Adrenal gland (tissue), 9 donors: ENCODE measurements at regions not wholly inside any gene's neighbourhood (a gene's known extent, or its start where the extent isn't known, plus 50 kb on each side); places are given as distances from the start of the nearest gene placed in this dataset.

Experiments used
- DNase-seq, 7 donors: peaks; one replicate each; pipeline ENCODE4 v3.0.0-alpha.2; 2019 to 2020
- H3K27ac ChIP-seq, 5 donors: fragments of 200-600 bp; sonication (generic) in 4 of 5; 1 replicate in 3 of 5; 2 replicates in 2 of 5; pipeline versions ENCODE4 v1.5.1 to v1.8.0; 2016 to 2020; ENCODE audit warnings: mild to moderate bottlenecking in 1 of 5
- H3K27me3 ChIP-seq: fragments of 200-600 bp; 2 replicates; pipeline ENCODE4 v1.8.0; 2021
- H3K36me3 ChIP-seq, 2 donors: fragments of 200-600 bp; replicated peaks in 1 of 2; 1 replicate in 1 of 2; 2 replicates in 1 of 2; pipeline versions ENCODE4 v1.5.1 to v1.8.0; 2018 to 2022
- H3K4me1 ChIP-seq, 2 donors: fragments of 200-600 bp; replicated peaks in 1 of 2; 1 replicate in 1 of 2; 2 replicates in 1 of 2; pipeline versions ENCODE4 v1.5.1 to v1.8.0; 2018 to 2021
- H3K4me3 ChIP-seq, 4 donors: fragments of 200-600 bp; sonication (generic) in 3 of 4; one replicate each; pipeline ENCODE4 v1.5.1; 2016 to 2018
- H3K9me3 ChIP-seq, 3 donors: fragments of 200-600 bp; sonication (generic) in 1 of 3; replicated peaks in 1 of 3; 1 replicate in 2 of 3; 2 replicates in 1 of 3; pipeline versions ENCODE4 v1.5.1 to v1.8.0; 2016 to 2021
- POLR2A ChIP-seq, 2 donors: fragments of 450-650 bp; IDR thresholded peaks; one replicate each; pipeline ENCODE4 v1.6.1; 2017; ENCODE audit warnings: antibody characterized with exemption in 2 of 2, mild to moderate bottlenecking in 2 of 2, moderate library complexity in 1 of 2
- WGBS, 4 donors: extraction: QIAGEN DNeasy Blood & Tissue Kit in 2 of 4; methylation state at CpG; one replicate each; pipeline versions ENCODE4 v1.1.5 to v1.1.7; 2013 to 2017; 5-methylcytosine and 5-hydroxymethylcytosine counted together
- intact Hi-C, 2 donors: fragments of 100-400 bp; cut with DNase I; formaldehyde crosslinking; loops; one replicate each; pipeline versions ENCODE4 v1.14.1 to v1.15.0; 2022 to 2023
- TF ChIP-seq, protein P1 (sequence below), 6 experiments: fragments of 450-650 bp in 4 of 6; fragments of 200-600 bp in 2 of 6; sonication (generic) in 1 of 6; IDR thresholded peaks; 1 replicate in 5 of 6; 2 replicates in 1 of 6; pipeline versions ENCODE4 v1.5.1 to v1.8.0; 2016 to 2021; ENCODE audit warnings: antibody characterized with exemption in 6 of 6, mild to moderate bottlenecking in 2 of 6, moderate library complexity in 1 of 6
- donor health status: healthy with polysubstance abuse.
- donor health status: Bipolar disorder and iron deficiency.
- donor health status: DM: yes; HTN: yes; CAD: no.
- donor health status: DM: no; HTN: no; CAD: no.
- donor health status: DM: no; HTN: no; CAD: no.

DNA sequence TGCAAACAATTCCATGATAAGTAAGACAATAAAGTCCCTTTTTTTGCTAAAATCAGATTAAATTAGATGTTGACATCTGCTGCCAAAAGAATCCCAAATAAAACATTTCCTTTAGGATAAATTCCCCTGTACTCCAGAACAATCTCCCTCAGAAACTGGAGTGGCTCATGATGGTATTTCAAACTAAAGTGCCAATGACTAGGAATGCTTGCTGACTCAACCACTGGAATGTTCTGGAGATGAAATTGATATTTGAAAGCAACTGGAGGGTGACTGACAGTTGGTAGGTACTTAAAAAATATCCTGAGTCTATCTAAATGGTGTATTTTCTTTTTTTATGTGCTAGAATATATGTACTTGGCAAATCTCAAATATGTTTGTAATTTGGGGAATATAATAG is 350.1 kb upstream of the TSHZ2 start:
- Histone ChIP-seq H3K9me3 (no peaks in the 10 kb centered on the region), H3K27ac (no peak overlapping the region), H3K4me1 (no peaks in the 10 kb centered on the region), H3K36me3 (no peaks in the 10 kb centered on the region), H3K27me3 (no peaks in the 10 kb centered on the region), H3K4me3 (no peak overlapping the region)
- no peak for DNase-seq
- TF ChIP-seq, protein P1, sequence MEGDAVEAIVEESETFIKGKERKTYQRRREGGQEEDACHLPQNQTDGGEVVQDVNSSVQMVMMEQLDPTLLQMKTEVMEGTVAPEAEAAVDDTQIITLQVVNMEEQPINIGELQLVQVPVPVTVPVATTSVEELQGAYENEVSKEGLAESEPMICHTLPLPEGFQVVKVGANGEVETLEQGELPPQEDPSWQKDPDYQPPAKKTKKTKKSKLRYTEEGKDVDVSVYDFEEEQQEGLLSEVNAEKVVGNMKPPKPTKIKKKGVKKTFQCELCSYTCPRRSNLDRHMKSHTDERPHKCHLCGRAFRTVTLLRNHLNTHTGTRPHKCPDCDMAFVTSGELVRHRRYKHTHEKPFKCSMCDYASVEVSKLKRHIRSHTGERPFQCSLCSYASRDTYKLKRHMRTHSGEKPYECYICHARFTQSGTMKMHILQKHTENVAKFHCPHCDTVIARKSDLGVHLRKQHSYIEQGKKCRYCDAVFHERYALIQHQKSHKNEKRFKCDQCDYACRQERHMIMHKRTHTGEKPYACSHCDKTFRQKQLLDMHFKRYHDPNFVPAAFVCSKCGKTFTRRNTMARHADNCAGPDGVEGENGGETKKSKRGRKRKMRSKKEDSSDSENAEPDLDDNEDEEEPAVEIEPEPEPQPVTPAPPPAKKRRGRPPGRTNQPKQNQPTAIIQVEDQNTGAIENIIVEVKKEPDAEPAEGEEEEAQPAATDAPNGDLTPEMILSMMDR (IDR thresholded peaks at IDR 0.05) = no peak
- TF ChIP-seq POLR2A (IDR thresholded peaks at IDR 0.05) = no peak
- intact Hi-C loops = no loop called here

DNA sequence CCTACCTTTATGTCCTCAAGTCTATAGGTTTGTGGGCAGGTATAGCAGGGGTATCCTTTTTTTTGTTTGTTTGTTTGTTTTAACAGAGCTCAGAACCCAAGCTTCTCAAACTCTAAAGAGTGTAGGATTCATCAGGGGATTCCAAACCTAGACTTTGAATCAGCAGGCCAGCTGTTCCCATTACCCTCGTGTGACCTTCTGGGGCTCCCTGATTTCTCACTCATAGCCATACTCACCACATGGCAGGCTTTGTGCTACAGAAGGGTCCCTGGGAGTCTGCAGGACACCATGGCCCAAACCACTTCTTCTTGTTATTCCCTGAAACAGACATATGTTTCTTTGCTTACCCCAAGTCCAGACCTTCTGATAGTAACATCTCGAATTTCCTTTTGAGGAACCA is 350.8 kb upstream of the TSHZ2 start:
- intact Hi-C loops = no loop called here
- no peak for TF ChIP-seq POLR2A (IDR thresholded peaks at IDR 0.05)
- TF ChIP-seq, protein P1 (IDR thresholded peaks at IDR 0.05) = no peak

GRCh38 chr20:52619671-52620070 is 352.5 kb upstream of the TSHZ2 start:
- H3K27me3 ChIP-seq = no peaks in the 10 kb centered on the region
- H3K4me1 ChIP-seq = no peaks in the 10 kb centered on the region
- no peaks in the 10 kb centered on the region for H3K36me3 ChIP-seq
- 72 to 92% (median 80%) methylated on average over 3 of the region's 3 CpGs for WGBS, 4 donors
- no peak for DNase-seq
- H3K9me3 ChIP-seq = no peaks in the 10 kb centered on the region
- H3K27ac ChIP-seq = no peak overlapping the region
- TF ChIP-seq, protein P1 (IDR thresholded peaks at IDR 0.05) = no peak
- no peak for TF ChIP-seq POLR2A (IDR thresholded peaks at IDR 0.05)
- H3K4me3 ChIP-seq = no peak overlapping the region
- intact Hi-C loops = no loop called here

More for the DNA sequence above, 350.8 kb upstream of the TSHZ2 start:
- WGBS, 4 donors = 59 to 71% (median 67%) methylated on average over 2 of the region's 2 CpGs
- DNase-seq = no peak
- Histone ChIP-seq H3K9me3 (no peaks in the 10 kb centered on the region), H3K27me3 (no peaks in the 10 kb centered on the region), H3K4me3 (no peak overlapping the region), H3K36me3 (no peaks in the 10 kb centered on the region), H3K27ac (no peak overlapping the region), H3K4me1 (no peaks in the 10 kb centered on the region)

GRCh38 chr20:52619101-52619500 is 353.1 kb upstream of the TSHZ2 start:
- no peaks in the 10 kb centered on the region for H3K9me3 ChIP-seq
- H3K36me3 ChIP-seq = no peaks in the 10 kb centered on the region
- H3K27me3 ChIP-seq = no peaks in the 10 kb centered on the region
- DNase-seq = no peak
- intact Hi-C loops = no loop called here
- TF ChIP-seq, protein P1 (IDR thresholded peaks at IDR 0.05) = no peak
- TF ChIP-seq POLR2A (IDR thresholded peaks at IDR 0.05) = no peak
- H3K4me1 ChIP-seq = no peaks in the 10 kb centered on the region
- 60 to 68% (median 64%) methylated on average over 5 of the region's 5 CpGs for WGBS, 4 donors
- no peak overlapping the region for H3K27ac ChIP-seq
- no peak overlapping the region for H3K4me3 ChIP-seq
